ENCODE measurements at regions not wholly inside any gene's neighbourhood (a gene's known extent, or its start where the extent isn't known, plus 50 kb on each side); places are given as distances from the start of the nearest gene placed in this dataset.

GRCh38 chr13:99131410-99131809 is 69.2 kb upstream of the UBAC2 start:
- Histone ChIP-seq H3K4me3 (replicated peaks in 1 of 4; ENCODE audit: control extremely low read depth in 1 of 4, insufficient read depth in 1 of 4, low read depth in 3 of 4, low read length in 4 of 4) (no peak overlapping the region), H2AFZ (ENCODE audit: low read length) (no peak overlapping the region), H4K20me1 (ENCODE audit: control insufficient read depth, extremely low read depth, insufficient read depth, low read length) (no peaks in the 10 kb centered on the region), H3K27ac (ENCODE audit: insufficient read depth, low read length) (no peak overlapping the region), H3K4me1 (ENCODE audit: control insufficient read depth, extremely low read depth, insufficient read depth, low read length) (no peaks in the 10 kb centered on the region), H3K36me3 (ENCODE audit: control insufficient read depth, insufficient read depth, low read length) (no peaks in the 10 kb centered on the region), H3K27me3 (ENCODE audit: control insufficient read depth, insufficient read depth, low read length) (no peaks in the 10 kb centered on the region), H3K4me2 (ENCODE audit: extremely low read depth, insufficient read depth, low read length) (no peak overlapping the region), H3K79me2 (ENCODE audit: control insufficient read depth, insufficient read depth, low read length) (no peaks in the 10 kb centered on the region), H3K9ac (ENCODE audit: insufficient read depth, low read length) (no peak overlapping the region), H3K9me3 (ENCODE audit: control insufficient read depth, insufficient read depth, low read depth, low read length) (no peaks in the 10 kb centered on the region)
- TF ChIP-seq CTCF (conservative IDR thresholded peaks at IDR 0.05 in 1 of 2, IDR thresholded peaks at IDR 0.05 in 1 of 2; ENCODE audit: low read depth in 1 of 2, low read length in 2 of 2) (no peak), EZH2 (IDR thresholded peaks at IDR 0.05; ENCODE audit: low read length, missing control alignments) (no peak)
- no peak for DNase-seq (ENCODE audit: low read depth in 2 of 2)

GRCh38 chr13:99132295-99132835 is 68.3 kb upstream of the UBAC2 start:
- H3K36me3 ChIP-seq (ENCODE audit: control insufficient read depth, insufficient read depth, low read length), result no peaks in the 10 kb centered on the region
- no peaks in the 10 kb centered on the region for H3K9me3 ChIP-seq (ENCODE audit: control insufficient read depth, insufficient read depth, low read depth, low read length)
- no peaks in the 10 kb centered on the region for H3K79me2 ChIP-seq (ENCODE audit: control insufficient read depth, insufficient read depth, low read length)
- no peak overlapping the region for H3K4me2 ChIP-seq (ENCODE audit: extremely low read depth, insufficient read depth, low read length)
- H2AFZ ChIP-seq (ENCODE audit: low read length), result no peak overlapping the region
- H3K4me3 ChIP-seq (replicated peaks in 1 of 4; ENCODE audit: control extremely low read depth in 1 of 4, insufficient read depth in 1 of 4, low read depth in 3 of 4, low read length in 4 of 4), result no peak overlapping the region
- no peak overlapping the region for H3K9ac ChIP-seq (ENCODE audit: insufficient read depth, low read length)
- H3K27ac ChIP-seq (ENCODE audit: insufficient read depth, low read length), result no peak overlapping the region
- no peaks in the 10 kb centered on the region for H4K20me1 ChIP-seq (ENCODE audit: control insufficient read depth, extremely low read depth, insufficient read depth, low read length)
- TF ChIP-seq EZH2 (IDR thresholded peaks at IDR 0.05; ENCODE audit: low read length, missing control alignments) (no peak), CTCF (conservative IDR thresholded peaks at IDR 0.05 in 1 of 2, IDR thresholded peaks at IDR 0.05 in 1 of 2; ENCODE audit: low read depth in 1 of 2, low read length in 2 of 2) (no peak)
- no peak for DNase-seq (ENCODE audit: low read depth in 2 of 2)
- no peaks in the 10 kb centered on the region for H3K4me1 ChIP-seq (ENCODE audit: control insufficient read depth, extremely low read depth, insufficient read depth, low read length)
- H3K27me3 ChIP-seq (ENCODE audit: control insufficient read depth, insufficient read depth, low read length), result no peaks in the 10 kb centered on the region

- H3K27ac ChIP-seq (ENCODE audit: insufficient read depth, low read length), result no peak overlapping the region
- no peaks in the 10 kb centered on the region for H3K36me3 ChIP-seq (ENCODE audit: control insufficient read depth, insufficient read depth, low read length)
- no peak overlapping the region for H3K9ac ChIP-seq (ENCODE audit: insufficient read depth, low read length)
- TF ChIP-seq EZH2 (IDR thresholded peaks at IDR 0.05; ENCODE audit: low read length, missing control alignments), result no peak
- no peak for TF ChIP-seq CTCF (conservative IDR thresholded peaks at IDR 0.05 in 1 of 2, IDR thresholded peaks at IDR 0.05 in 1 of 2; ENCODE audit: low read depth in 1 of 2, low read length in 2 of 2)
- no peaks in the 10 kb centered on the region for H3K4me1 ChIP-seq (ENCODE audit: control insufficient read depth, extremely low read depth, insufficient read depth, low read length)
- no peak for DNase-seq (ENCODE audit: low read depth in 2 of 2)
- no peaks in the 10 kb centered on the region for H3K27me3 ChIP-seq (ENCODE audit: control insufficient read depth, insufficient read depth, low read length)
- no peak overlapping the region for H3K4me3 ChIP-seq (replicated peaks in 1 of 4; ENCODE audit: control extremely low read depth in 1 of 4, insufficient read depth in 1 of 4, low read depth in 3 of 4, low read length in 4 of 4)
- no peaks in the 10 kb centered on the region for H4K20me1 ChIP-seq (ENCODE audit: control insufficient read depth, extremely low read depth, insufficient read depth, low read length)
- H3K79me2 ChIP-seq (ENCODE audit: control insufficient read depth, insufficient read depth, low read length), result no peaks in the 10 kb centered on the region
- no peaks in the 10 kb centered on the region for H3K9me3 ChIP-seq (ENCODE audit: control insufficient read depth, insufficient read depth, low read depth, low read length)
- H2AFZ ChIP-seq (ENCODE audit: low read length), result no peak overlapping the region
- no peak overlapping the region for H3K4me2 ChIP-seq (ENCODE audit: extremely low read depth, insufficient read depth, low read length)
These were observed 67.4 kb upstream of the UBAC2 start for GRCh38 chr13:99133230-99133629.

All from fibroblast of lung (primary cell).